ENCODE measurements at regions not wholly inside any gene's neighbourhood (a gene's known extent, or its start where the extent isn't known, plus 50 kb on each side); places are given as distances from the start of the nearest gene placed in this dataset.

- no peak for TF ChIP-seq CTCF (IDR thresholded peaks at IDR 0.05)
- no peak for TF ChIP-seq POLR2A (IDR thresholded peaks at IDR 0.05)
Measured at GRCh38 chr13:24096659-24097058, 63.9 kb upstream of the SPATA13 start.

All from testis (tissue), 2 donors.